HG02840 (cell line): ENCODE measurements at regions not wholly inside any gene's neighbourhood (a gene's known extent, or its start where the extent isn't known, plus 50 kb on each side); places are given as distances from the start of the nearest gene placed in this dataset.
"Not testable (repeated sequence)": the region's sequence is repeated elsewhere in the genome, so short reads cannot be mapped to it uniquely, and the experiment has no call there.

Source experiments
- ATAC-seq: cut with Tn5 transposase; IDR thresholded peaks from one replicate; pipeline ENCODE4 v1.9.1; 2021; ENCODE audit warnings: mild to moderate bottlenecking, moderate library complexity, moderate number of reproducible peaks; ENCODE audit not compliant: unreplicated experiment, low FRiP score

- ATAC-seq: no peak
Measured at GRCh38 chr3:193946945-193947344, 189.0 kb upstream of the HES1 start.

GRCh38 chr3:193947596-193947995 is 188.4 kb upstream of the HES1 start:
- ATAC-seq: no peak

DNA sequence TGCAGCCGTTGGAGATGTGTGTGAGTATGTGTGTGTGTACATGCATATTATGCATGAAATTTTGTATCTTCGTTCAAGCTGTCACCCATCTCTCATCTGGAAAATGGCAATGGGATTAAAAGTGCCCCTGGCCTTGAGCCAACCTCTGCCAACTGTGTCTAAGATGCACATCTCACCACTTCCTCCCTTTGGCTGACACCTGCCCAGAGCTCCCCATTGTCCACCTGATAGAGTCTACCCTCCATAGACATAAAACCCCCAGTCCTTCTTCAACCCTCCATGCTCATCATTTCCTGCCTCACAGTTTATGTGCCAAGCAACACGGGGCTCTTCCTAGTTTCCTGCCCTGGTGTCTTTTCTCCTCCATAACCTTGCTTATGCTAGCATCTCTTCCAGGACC is 187.5 kb upstream of the HES1 start:
- no peak for ATAC-seq

DNA sequence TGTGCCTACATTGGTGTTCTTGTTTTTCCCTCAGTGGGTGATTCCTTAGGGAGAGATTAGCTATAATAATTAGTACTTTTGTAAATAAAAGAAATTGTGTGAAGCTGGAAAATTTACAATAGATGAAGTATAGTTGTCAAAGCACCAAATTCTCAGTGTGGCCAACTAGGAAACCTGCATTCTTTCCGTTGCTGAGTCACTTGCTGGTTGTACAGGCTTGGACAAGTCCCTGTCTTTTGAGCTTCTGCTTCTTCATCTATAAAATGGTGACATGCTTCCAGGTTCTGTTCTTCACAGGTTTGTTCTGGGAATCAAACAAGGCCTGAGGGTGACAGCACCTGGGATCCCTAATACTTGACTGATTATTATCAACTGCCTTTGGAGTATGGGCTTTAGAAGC is 184.1 kb upstream of the HES1 start:
- no peak for ATAC-seq

- ATAC-seq: no peak
Measured at GRCh38 chr3:193954752-193955151, 181.2 kb upstream of the HES1 start.

DNA sequence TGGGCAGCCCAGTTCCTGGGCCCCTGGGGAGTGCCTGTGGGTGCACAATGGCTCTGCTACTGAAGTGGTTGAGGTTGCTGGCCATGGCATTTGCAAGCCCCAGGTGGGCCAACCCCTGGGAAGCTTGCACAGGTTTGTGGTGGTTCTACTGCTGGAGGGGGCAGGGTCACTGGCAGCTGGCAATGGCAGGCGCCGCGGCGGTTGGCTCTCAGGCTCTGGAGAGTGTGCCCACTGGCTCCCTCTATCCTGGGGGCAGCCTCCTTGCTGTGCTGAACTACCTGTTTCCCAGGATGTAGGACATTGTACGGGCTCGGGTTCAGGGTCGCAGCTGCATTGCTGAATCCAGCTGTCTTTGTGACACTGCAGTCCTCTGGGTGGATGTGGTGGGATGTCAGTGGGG is 180.2 kb upstream of the HES1 start:
- ATAC-seq: no peak

DNA sequence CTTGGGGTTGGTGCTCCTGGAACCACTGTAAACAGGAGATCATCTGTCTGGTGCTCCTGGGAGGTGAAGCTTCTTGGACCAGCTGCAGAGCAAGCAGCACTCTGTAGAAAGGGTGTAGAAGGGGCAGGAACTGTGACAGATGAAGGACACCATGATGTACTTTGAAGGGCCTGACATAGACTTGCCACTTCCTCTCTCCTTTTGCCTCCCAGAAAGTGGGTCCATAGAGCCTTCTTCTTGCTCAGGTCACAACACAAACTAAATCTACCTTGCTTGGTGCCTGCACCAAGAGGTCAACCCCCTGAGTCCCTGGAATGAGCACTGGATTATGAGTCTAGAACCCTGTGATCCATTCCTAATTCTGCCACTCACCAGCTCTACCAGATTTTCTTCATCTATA is 176.1 kb upstream of the HES1 start:
- no peak for ATAC-seq

DNA sequence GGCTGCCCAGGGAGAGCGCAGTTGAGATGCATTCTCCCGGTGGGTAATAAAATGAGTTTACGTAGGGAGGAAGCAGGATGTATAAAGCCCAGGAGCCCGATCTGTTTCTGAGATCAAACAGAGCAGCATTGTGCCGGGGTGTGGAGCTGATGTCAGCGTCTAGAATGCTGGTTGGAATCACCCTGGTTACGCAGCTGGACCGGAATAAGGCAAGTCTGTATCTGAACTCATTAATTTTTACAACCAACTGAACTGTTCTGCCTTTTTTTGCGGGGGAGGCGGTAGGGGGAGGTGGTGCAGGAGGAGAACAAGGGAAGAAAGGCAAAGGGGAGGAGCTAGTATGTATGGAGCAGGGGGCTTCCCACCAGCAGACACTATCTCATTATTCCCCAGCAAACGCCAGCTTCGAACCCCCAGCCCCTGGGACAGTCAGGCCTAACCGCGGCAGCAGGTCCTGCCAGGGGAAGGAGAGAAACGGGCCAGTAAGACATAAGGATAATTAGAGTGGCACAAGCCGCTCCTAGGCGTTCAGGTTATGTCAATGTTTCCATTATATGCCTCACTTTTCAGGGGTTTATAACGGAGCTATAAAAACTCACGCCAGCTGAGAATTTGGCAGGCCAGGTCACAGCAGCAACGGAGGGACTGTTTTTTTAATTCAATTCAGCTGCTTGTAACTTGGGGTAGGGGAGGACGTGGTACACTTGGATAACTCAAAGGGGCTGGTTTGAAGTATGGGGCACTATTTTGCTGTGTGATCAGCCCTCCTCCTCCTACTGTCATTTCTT is 175.3 kb upstream of the HES1 start:
- no peak for ATAC-seq

DNA sequence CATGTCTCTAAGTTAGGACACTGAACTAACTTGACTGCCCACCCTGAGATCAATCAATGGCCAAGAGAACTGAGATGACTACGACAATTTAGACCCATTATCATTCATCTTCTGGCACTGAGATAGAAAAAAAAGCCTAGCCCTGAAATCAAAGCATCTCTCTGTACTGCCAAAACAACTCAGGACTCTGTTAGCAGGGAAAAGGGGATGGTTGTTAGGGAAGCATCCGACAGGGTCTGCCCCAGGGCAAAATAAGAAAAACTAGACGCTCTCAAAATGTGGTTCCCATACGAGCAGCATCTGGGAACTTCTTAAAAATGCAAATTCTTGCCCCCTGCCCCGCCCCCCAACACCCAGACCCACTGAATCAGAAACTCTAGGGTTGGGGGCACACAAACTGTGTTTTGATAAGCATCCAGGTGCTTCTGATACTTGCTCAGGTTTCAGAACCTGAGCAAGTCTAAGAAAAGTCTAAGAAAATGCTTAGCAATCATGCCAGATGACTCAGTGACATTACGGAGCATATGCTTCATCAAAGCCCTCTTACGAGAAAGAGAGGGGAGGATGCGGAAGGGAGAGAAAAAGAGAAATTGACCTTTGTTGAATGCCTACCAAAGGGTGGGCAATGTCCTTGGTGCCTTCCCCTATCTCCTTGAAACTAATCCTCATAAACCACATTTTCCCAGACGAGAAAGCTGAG is 172.8 kb upstream of the HES1 start:
- no peak for ATAC-seq

- ATAC-seq: no peak
Measured at GRCh38 chr3:193963808-193964516, 172.0 kb upstream of the HES1 start.

DNA sequence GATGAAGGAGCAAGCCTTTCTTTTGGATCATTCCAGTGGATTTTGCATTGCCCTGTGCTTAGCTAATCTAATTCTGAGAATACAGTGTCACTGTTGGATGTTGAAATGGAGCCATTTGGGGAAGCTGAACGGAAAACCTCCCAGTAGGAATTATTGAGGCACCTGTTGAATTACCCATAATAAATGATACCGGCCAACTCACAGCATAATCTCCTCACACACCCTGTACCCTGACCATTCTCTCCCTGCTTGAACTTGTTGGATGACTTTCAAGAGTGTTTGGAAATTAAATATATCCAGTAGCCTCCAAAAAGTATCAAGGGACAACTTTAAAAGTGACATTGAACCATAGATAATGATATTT is 171.4 kb upstream of the HES1 start:
- ATAC-seq: no peak

- no peak for ATAC-seq
Measured at GRCh38 chr3:193968380-193968974, 167.5 kb upstream of the HES1 start.

DNA sequence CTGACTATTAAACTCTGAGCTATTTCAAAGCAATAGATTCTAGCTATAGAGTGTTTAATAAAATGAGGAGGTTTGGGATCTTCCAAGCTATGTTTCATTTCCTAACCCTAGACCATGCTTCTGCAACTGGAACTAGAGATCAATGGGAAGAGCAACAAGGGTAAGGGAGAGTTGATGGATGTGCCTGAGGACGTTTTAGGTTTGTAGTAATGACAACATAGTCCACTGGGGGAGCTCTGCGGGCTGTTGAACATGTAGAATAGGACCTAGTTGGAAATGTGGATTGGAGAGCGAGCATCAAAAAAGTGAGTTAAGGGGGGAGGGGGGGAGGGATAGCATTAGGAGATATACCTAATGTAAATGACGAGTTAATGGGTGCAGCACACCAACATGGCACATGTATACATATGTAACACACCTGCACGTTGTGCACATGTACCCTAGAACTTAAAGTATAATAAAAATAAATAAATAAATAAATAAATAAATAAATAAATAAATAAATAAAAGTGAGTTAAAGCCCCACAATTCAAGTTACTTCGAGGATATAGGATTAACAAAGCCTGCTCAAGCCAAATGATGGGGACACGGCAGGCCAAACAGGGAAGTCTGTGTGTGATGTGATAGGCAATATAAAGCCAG is 165.7 kb upstream of the HES1 start:
- not testable (repeated sequence) for ATAC-seq

- no peak for ATAC-seq
Measured at GRCh38 chr3:193970773-193971206, 165.2 kb upstream of the HES1 start.

GRCh38 chr3:193971261-193971751 is 164.6 kb upstream of the HES1 start:
- no peak for ATAC-seq

GRCh38 chr3:193971966-193972365 is 164.0 kb upstream of the HES1 start:
- no peak for ATAC-seq

GRCh38 chr3:193972832-193973231 is 163.1 kb upstream of the HES1 start:
- no peak for ATAC-seq

- no peak for ATAC-seq
Measured at GRCh38 chr3:193974191-193974652, 161.7 kb upstream of the HES1 start.

- no peak for ATAC-seq
Measured at GRCh38 chr3:193974671-193975535, 161.0 kb upstream of the HES1 start.
